HFFc6 (cell line): ENCODE measurements at regions not wholly inside any gene's neighbourhood (a gene's known extent, or its start where the extent isn't known, plus 50 kb on each side); places are given as distances from the start of the nearest gene placed in this dataset.

Experiments used
- DNase-seq: peaks from one replicate; pipeline ENCODE4 v3.0.0-alpha.2; 2018
- H3K27ac Mint-ChIP-seq: 2 replicates; pipeline ENCODE4 v1.8.0; 2020; ENCODE audit warnings: mild to moderate bottlenecking, mixed read lengths
- H3K27me3 Mint-ChIP-seq: 2 replicates; pipeline ENCODE4 v1.8.0; 2021; ENCODE audit warnings: mild to moderate bottlenecking, moderate library complexity, mixed read lengths; ENCODE audit not compliant: insufficient read depth
- H3K36me3 Mint-ChIP-seq: 2 replicates; pipeline ENCODE4 v1.8.0; 2021; ENCODE audit warnings: low read depth, mixed read lengths
- H3K4me1 Mint-ChIP-seq: 2 replicates; pipeline ENCODE4 v1.8.0; 2020; ENCODE audit warnings: low read depth, mixed read lengths
- H3K4me3 Mint-ChIP-seq: 2 replicates; pipeline ENCODE4 v1.8.0; 2020; ENCODE audit warnings: mild to moderate bottlenecking, moderate library complexity, mixed read lengths
- H3K9me3 Mint-ChIP-seq: 2 replicates; pipeline ENCODE4 v1.8.0; 2020; ENCODE audit warnings: mild to moderate bottlenecking, mixed read lengths
- TF ChIP-seq, protein P1 (sequence below): fragments of 200-600 bp; sonication (generic); IDR thresholded peaks from 2 replicates; pipeline ENCODE4 v1.5.0; 2021; ENCODE audit warnings: antibody characterized with exemption, mild to moderate bottlenecking

DNA sequence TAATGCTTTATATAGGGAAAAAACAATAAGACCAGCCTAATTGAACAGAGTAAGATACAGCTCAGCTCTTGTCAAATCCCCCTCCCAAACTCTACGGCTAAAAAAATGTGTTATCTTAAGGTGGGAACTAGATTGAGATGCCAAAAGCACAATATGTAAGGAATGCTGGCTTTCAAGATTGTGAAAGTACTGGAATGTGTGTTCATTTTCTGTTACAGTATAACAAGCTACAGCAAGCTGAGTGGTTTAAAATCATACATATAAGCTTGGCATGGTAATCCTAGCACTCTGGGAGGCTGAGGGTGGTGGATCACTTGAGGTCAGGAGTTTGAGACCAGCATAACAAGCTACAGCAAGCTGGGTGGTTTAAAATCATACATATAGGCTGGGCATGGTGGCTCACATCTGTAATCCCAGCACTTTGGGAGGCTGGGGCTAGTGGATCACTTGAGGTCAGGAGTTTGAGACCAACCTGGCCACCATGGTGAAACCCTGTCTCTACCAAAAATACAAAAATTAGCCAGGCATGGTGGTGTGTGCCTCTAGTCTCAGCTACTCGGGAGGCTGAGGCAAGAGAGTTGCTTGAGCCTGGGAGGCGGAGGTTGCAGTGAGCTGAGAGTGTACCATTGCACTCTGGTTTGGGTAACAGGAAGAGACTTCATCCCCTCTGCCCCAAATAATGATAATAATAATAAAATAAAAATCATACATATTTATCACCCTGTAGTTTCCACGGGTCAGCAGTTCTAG is 297.7 kb downstream of the DOK5 start:
- Mint-ChIP-seq H3K9me3 (peaks cover 57% of the 10 kb centered on the region), H3K36me3 (no peaks in the 10 kb centered on the region), H3K4me3 (no peak overlapping the region), H3K4me1 (no peaks in the 10 kb centered on the region), H3K27ac (no peak overlapping the region), H3K27me3 (peaks cover 3% of the 10 kb centered on the region)
- TF ChIP-seq, protein P1, sequence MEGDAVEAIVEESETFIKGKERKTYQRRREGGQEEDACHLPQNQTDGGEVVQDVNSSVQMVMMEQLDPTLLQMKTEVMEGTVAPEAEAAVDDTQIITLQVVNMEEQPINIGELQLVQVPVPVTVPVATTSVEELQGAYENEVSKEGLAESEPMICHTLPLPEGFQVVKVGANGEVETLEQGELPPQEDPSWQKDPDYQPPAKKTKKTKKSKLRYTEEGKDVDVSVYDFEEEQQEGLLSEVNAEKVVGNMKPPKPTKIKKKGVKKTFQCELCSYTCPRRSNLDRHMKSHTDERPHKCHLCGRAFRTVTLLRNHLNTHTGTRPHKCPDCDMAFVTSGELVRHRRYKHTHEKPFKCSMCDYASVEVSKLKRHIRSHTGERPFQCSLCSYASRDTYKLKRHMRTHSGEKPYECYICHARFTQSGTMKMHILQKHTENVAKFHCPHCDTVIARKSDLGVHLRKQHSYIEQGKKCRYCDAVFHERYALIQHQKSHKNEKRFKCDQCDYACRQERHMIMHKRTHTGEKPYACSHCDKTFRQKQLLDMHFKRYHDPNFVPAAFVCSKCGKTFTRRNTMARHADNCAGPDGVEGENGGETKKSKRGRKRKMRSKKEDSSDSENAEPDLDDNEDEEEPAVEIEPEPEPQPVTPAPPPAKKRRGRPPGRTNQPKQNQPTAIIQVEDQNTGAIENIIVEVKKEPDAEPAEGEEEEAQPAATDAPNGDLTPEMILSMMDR = no peak
- DNase-seq = no peak

DNA sequence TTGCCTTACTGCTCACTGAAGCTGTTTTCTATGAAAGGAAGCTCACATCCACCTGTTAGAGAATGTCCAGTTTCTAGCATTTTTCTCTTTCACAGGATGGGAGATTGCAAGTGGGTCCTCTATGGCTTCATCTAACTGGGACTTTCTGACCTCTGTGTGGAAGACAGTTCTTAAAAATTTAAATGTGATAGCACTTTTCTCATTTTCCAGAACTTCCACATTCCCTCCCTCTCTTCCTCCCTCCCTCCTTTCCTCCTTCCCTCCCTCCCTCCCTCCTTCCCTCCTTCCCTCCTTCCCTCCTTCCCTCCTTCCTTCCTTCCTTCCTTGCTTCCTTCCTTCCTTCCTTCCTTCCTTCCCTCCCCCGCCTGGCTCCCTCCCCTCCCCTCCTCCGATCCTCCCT is 291.1 kb downstream of the DOK5 start:
- DNase-seq = no peak

DNA sequence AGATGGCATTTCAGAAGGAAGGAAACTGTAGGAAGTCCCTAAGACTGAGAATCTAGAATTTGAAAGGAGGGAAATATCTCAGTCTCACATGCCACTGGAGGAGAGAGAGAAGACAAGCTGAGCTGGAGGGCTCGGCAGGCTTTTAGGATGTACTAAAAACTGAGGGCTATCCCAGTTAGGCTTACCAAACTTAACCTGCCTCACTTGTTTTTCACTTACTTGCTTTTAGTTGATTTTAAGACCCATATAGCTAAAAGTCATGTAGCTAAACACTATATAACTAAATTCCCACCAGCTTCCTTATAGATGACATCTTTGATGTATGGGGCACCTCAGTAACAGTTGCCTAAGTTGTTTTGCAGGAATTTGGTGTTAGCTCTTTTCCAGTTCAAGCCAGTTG is 288.0 kb downstream of the DOK5 start:
- DNase-seq = no peak
- TF ChIP-seq, protein P1 = no peak
- Mint-ChIP-seq H3K36me3 (no peaks in the 10 kb centered on the region; the same call in 1 of the 2 replicates), H3K9me3 (peaks cover 57% of the 10 kb centered on the region), H3K4me1 (no peaks in the 10 kb centered on the region), H3K27ac (no peak overlapping the region), H3K4me3 (no peak overlapping the region), H3K27me3 (no peaks in the 10 kb centered on the region)

More for the DNA sequence above, 291.1 kb downstream of the DOK5 start:
- Mint-ChIP-seq H3K27ac (no peak overlapping the region), H3K36me3 (no peaks in the 10 kb centered on the region), H3K4me1 (no peaks in the 10 kb centered on the region), H3K4me3 (no peak overlapping the region), H3K9me3 (peaks cover 61% of the 10 kb centered on the region), H3K27me3 (no peaks in the 10 kb centered on the region)
- TF ChIP-seq, protein P1 = no peak

- H3K27me3 Mint-ChIP-seq = no peaks in the 10 kb centered on the region
- DNase-seq = no peak
- no peak overlapping the region for H3K27ac Mint-ChIP-seq
- H3K4me1 Mint-ChIP-seq = no peaks in the 10 kb centered on the region
- TF ChIP-seq, protein P1 = no peak
- peaks cover 42% of the 10 kb centered on the region for H3K9me3 Mint-ChIP-seq
- no peaks in the 10 kb centered on the region; the same call in 1 of the 2 replicates for H3K36me3 Mint-ChIP-seq
- no peak overlapping the region for H3K4me3 Mint-ChIP-seq
Observed at GRCh38 chr20:54759589-54759988, 284.2 kb downstream of the DOK5 start.

DNA sequence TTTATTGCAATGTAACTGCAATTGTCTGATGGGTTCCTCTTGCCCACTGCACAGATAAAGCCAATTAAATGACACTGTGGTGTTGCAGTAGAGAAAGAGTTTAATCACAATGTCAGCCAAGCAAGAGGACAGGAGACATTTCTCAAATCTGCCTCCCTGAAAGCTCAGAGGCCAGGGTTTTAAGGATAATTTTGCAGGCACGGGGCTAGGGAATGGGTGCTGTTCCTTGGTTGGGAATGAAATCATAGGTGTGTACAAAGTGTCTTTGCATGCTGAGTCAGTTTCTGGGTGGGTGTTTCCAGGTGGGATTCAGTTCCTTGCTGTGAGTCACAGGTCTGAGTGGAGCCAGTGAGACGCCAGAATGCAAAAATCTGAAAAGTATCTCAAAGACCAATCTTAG is 271.4 kb downstream of the DOK5 start:
- Mint-ChIP-seq H3K4me1 (no peaks in the 10 kb centered on the region), H3K27ac (no peak overlapping the region), H3K9me3 (peaks cover 37% of the 10 kb centered on the region), H3K4me3 (no peak overlapping the region), H3K27me3 (no peaks in the 10 kb centered on the region), H3K36me3 (no peaks in the 10 kb centered on the region)
- TF ChIP-seq, protein P1 = no peak
- DNase-seq = no peak
